ENCODE measurements at regions not wholly inside any gene's neighbourhood (a gene's known extent, or its start where the extent isn't known, plus 50 kb on each side); places are given as distances from the start of the nearest gene placed in this dataset.

DNA sequence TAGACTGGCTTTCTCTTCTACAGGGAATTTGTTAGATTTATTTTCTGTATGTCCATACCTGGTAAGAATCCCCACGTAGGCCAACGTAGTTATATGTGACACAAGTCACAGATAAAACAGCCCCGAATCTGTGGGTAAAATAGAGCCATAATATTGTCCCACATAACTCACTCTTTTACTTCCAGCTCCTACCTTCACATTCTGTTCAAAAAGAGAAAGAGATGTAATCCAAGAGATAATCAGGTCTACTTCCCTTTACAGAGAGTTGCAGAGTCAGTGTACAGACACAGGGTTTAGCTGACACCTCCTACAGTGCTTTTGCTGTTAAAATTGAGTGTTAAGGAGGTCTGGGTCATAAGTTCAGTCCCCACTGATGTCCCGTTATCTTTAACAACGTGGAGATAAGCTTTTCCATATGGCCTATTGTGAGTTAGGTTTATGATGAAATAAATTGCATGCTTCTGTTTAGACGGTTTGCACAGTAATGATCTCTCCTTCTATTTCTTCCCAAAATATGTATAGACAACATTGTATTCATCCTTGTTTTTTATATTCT lies 446.5 kb downstream of the ADAMTS20 start:
- TF ChIP-seq SRF (IDR thresholded peaks at IDR 0.05; ENCODE audit: low read depth): no peak
- TF ChIP-seq ZFX (IDR thresholded peaks at IDR 0.05): no peak
- TF ChIP-seq EZH2 (IDR thresholded peaks at IDR 0.05): no peak
- TF ChIP-seq ZNF274 (IDR thresholded peaks at IDR 0.05; ENCODE audit: low read depth, low read length): no peak
